HG03039 (cell line): ENCODE measurements at regions not wholly inside any gene's neighbourhood (a gene's known extent, or its start where the extent isn't known, plus 50 kb on each side); places are given as distances from the start of the nearest gene placed in this dataset.
"Not testable (repeated sequence)": the region's sequence is repeated elsewhere in the genome, so short reads cannot be mapped to it uniquely, and the experiment has no call there.

Experiments used
- ATAC-seq: cut with Tn5 transposase; IDR thresholded peaks from one replicate; pipeline ENCODE4 v1.9.1; 2021; ENCODE audit warnings: mild to moderate bottlenecking, moderate library complexity; ENCODE audit not compliant: unreplicated experiment

GRCh38 chr18:52228166-52228565 lies 111.8 kb upstream of the DCC start:
- no peak for ATAC-seq

- ATAC-seq: no peak
Observed at GRCh38 chr18:52236131-52236530, 103.9 kb upstream of the DCC start.

GRCh38 chr18:52237551-52237950 lies 102.4 kb upstream of the DCC start:
- ATAC-seq: no peak

- no peak for ATAC-seq
Observed at GRCh38 chr18:52242711-52243110, 97.3 kb upstream of the DCC start.

GRCh38 chr18:52244658-52245057 lies 95.3 kb upstream of the DCC start:
- ATAC-seq: no peak

- ATAC-seq: no peak
Observed at GRCh38 chr18:52254367-52254766, 85.6 kb upstream of the DCC start.

GRCh38 chr18:52257417-52257816 lies 82.6 kb upstream of the DCC start:
- ATAC-seq: not testable (repeated sequence)

- ATAC-seq: no peak
Observed at GRCh38 chr18:52275817-52276216, 64.2 kb upstream of the DCC start.

GRCh38 chr18:52277785-52278184 lies 62.2 kb upstream of the DCC start:
- ATAC-seq: no peak

- no peak for ATAC-seq
Observed at GRCh38 chr18:52278191-52278590, 61.8 kb upstream of the DCC start.

- ATAC-seq: no peak
Observed at GRCh38 chr18:52280702-52281101, 59.3 kb upstream of the DCC start.

- no peak for ATAC-seq
Observed at GRCh38 chr18:52283927-52284326, 56.1 kb upstream of the DCC start.

- no peak for ATAC-seq
Observed at GRCh38 chr18:52286675-52287074, 53.3 kb upstream of the DCC start.

- ATAC-seq: no peak
Observed at GRCh38 chr18:52287151-52287550, 52.8 kb upstream of the DCC start.

- no peak for ATAC-seq
Observed at GRCh38 chr18:52288403-52289004, 51.5 kb upstream of the DCC start.

GRCh38 chr18:52289392-52289791 lies 50.6 kb upstream of the DCC start:
- ATAC-seq: no peak
